Type B pancreatic cell (in vitro differentiated cells): ENCODE measurements at regions not wholly inside any gene's neighbourhood (a gene's known extent, or its start where the extent isn't known, plus 50 kb on each side); places are given as distances from the start of the nearest gene placed in this dataset.

ENCODE experiments used
- DNase-seq: peaks from one replicate; pipeline ENCODE4 v3.0.0; 2021; ENCODE audit warnings: mixed read lengths; ENCODE audit not compliant: unreplicated experiment; ENCODE audit errors: extremely low spot score
- H3K27ac Mint-ChIP-seq: 2 replicates; pipeline ENCODE4 v1.8.0; 2021; ENCODE audit warnings: mild to moderate bottlenecking, mixed read lengths
- H3K27me3 Mint-ChIP-seq: 2 replicates; pipeline ENCODE4 v1.8.0; 2021; ENCODE audit warnings: mixed read lengths
- H3K36me3 Mint-ChIP-seq: 2 replicates; pipeline ENCODE4 v1.8.0; 2021; ENCODE audit warnings: mixed read lengths
- H3K4me1 Mint-ChIP-seq: one replicate; pipeline ENCODE4 v1.8.0; 2021; ENCODE audit warnings: mixed read lengths; ENCODE audit not compliant: unreplicated experiment
- H3K4me3 Mint-ChIP-seq: 2 replicates; pipeline ENCODE4 v1.8.0; 2021; ENCODE audit warnings: mild to moderate bottlenecking, mixed read lengths
- H3K9me3 Mint-ChIP-seq: 2 replicates; pipeline ENCODE4 v1.8.0; 2021; ENCODE audit warnings: mixed read lengths
- CTCF ChIP-seq: fragments of 200-600 bp; sonication (generic); conservative IDR thresholded peaks from 2 replicates; pipeline ENCODE4 v1.5.0; 2021; ENCODE audit warnings: antibody characterized with exemption, mild to moderate bottlenecking

DNA sequence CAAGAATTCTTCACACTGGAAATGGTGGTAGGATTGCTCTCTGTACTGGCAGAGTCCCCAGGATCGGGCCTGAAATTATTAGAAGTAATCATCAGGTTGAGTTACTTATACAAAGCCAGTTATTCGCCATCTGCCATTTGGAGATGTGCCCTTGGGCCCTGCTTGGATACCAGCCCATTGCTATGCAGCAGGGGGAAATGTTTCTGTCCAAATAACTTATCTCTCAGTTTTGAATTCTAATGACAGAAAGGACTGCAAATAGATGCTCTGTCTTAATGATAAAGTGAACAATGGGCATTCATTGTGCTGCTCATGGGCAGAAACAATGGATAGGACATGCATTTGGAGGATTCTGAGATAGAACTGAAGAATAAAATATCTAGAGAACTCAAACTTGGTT, 139.1 kb upstream of the PELI2 start:
- peaks cover 6% of the 10 kb centered on the region for H3K36me3 Mint-ChIP-seq
- TF ChIP-seq CTCF = no peak
- H3K27me3 Mint-ChIP-seq = no peaks in the 10 kb centered on the region
- no peak overlapping the region for H3K27ac Mint-ChIP-seq
- H3K9me3 Mint-ChIP-seq = peaks cover 17% of the 10 kb centered on the region
- peaks cover 8% of the 10 kb centered on the region for H3K4me1 Mint-ChIP-seq
- no peak for DNase-seq
- H3K4me3 Mint-ChIP-seq = no peak overlapping the region

DNA sequence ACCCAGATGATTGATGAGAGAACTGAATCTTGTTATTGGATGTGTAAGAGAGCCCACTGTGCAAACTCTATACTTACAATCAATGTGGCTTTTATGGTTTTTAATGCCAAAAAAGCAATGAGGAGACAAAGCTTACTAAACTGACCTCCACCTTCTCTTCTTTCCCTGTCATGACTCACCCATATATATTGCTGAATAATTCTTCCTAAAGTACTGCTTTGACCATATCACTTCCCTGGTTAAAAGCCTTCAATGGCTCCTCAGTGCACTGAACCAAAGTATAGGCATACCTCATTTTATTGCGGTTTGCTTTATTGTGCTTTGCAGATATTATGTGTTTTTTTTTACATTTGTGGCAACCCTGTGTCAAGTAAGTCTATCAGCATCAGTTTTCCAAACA, 138.4 kb upstream of the PELI2 start:
- H3K36me3 Mint-ChIP-seq = peaks cover 5% of the 10 kb centered on the region
- no peak for DNase-seq
- H3K27me3 Mint-ChIP-seq = no peaks in the 10 kb centered on the region
- no peak for TF ChIP-seq CTCF
- peaks cover 16% of the 10 kb centered on the region for H3K9me3 Mint-ChIP-seq
- H3K4me1 Mint-ChIP-seq = peaks cover 5% of the 10 kb centered on the region
- H3K27ac Mint-ChIP-seq = no peak overlapping the region
- H3K4me3 Mint-ChIP-seq = no peak overlapping the region

- H3K4me1 Mint-ChIP-seq = no peaks in the 10 kb centered on the region
- TF ChIP-seq CTCF = no peak
- H3K36me3 Mint-ChIP-seq = no peaks in the 10 kb centered on the region
- H3K27me3 Mint-ChIP-seq = no peaks in the 10 kb centered on the region
- H3K27ac Mint-ChIP-seq = no peak overlapping the region
- DNase-seq = no peak
- H3K4me3 Mint-ChIP-seq = no peak overlapping the region
- peaks cover 11% of the 10 kb centered on the region for H3K9me3 Mint-ChIP-seq
These were observed 137.2 kb upstream of the PELI2 start for GRCh38 chr14:55980970-55981369.

GRCh38 chr14:55986069-55986468, 132.1 kb upstream of the PELI2 start:
- Mint-ChIP-seq H3K9me3 (peaks cover 6% of the 10 kb centered on the region), H3K4me1 (no peaks in the 10 kb centered on the region), H3K4me3 (no peak overlapping the region), H3K36me3 (no peaks in the 10 kb centered on the region), H3K27ac (no peak overlapping the region), H3K27me3 (no peaks in the 10 kb centered on the region)
- DNase-seq = no peak
- TF ChIP-seq CTCF = no peak

DNA sequence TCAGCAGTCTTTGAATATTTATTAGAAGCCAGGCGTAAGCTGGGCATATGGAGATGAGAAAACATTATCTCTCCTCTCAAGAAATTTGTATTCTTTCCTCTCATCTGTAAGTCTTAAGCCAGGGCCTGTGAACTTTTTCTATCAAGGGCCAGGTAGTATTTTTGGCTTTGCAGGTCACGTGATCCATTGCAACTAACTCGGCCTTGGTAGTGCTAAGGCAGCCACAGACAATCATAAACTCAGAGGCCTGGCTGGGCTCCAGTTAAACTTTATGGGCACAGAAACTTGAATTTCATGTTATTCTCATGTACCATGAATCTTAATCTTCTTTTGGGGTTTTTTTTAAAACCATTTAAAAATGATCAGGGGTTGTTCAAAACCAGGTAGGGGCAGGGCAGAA, 117.4 kb upstream of the PELI2 start:
- peaks cover 5% of the 10 kb centered on the region for H3K9me3 Mint-ChIP-seq
- H3K27me3 Mint-ChIP-seq = peaks cover 3% of the 10 kb centered on the region
- H3K4me1 Mint-ChIP-seq = peaks cover 40% of the 10 kb centered on the region
- no peak overlapping the region for H3K4me3 Mint-ChIP-seq
- no peaks in the 10 kb centered on the region for H3K36me3 Mint-ChIP-seq
- no peak for TF ChIP-seq CTCF
- no peak for DNase-seq
- H3K27ac Mint-ChIP-seq = no peak overlapping the region

DNA sequence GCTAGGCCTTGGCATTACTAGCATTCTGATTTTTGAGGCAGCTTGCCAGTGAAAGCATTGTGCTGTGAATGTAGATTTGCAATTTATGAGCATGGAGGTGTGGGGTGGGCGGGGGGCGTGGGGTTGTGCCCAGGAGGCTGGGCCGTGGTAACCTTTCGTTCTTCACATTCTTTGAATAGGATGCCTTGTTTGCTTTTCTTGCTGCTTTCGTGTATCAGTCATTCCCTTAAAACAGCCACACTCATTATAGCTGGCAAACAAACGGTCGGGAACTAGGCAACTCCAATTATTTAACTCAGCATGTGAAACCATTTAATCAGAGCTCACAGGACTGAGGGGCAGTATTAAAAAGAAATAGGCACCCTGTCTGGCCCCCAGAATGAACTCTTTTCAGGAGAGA, 115.9 kb upstream of the PELI2 start:
- H3K4me3 Mint-ChIP-seq = no peak overlapping the region
- no peak for TF ChIP-seq CTCF
- no peak for DNase-seq
- peaks cover 5% of the 10 kb centered on the region for H3K9me3 Mint-ChIP-seq
- no peak overlapping the region for H3K27ac Mint-ChIP-seq
- no peaks in the 10 kb centered on the region for H3K36me3 Mint-ChIP-seq
- peaks cover 5% of the 10 kb centered on the region for H3K27me3 Mint-ChIP-seq
- peaks cover 42% of the 10 kb centered on the region for H3K4me1 Mint-ChIP-seq
